ENCODE measurements at regions not wholly inside any gene's neighbourhood (a gene's known extent, or its start where the extent isn't known, plus 50 kb on each side); places are given as distances from the start of the nearest gene placed in this dataset.

- ATAC-seq (no peak), FAIRE-seq (no peak), DNase-seq (ENCODE audit: low spot score) (no peak)
- CTCF ChIA-PET (ENCODE audit: low intra/inter-chr PET ratio, low total read pairs), result no interaction called here
- H3K79me2 ChIP-seq (ENCODE audit: insufficient read depth, low read length), result no peaks in the 10 kb centered on the region
- H4K20me1 ChIP-seq (ENCODE audit: insufficient read depth, low read length), result no peaks in the 10 kb centered on the region
- H3K9me3 ChIP-seq (ENCODE audit: low read length), result no peaks in the 10 kb centered on the region
- BruUV-seq (replicated peaks), result no TSS peak
- in situ Hi-C loops (cut with HindIII; ENCODE audit: extremely low pct_ligation_motif_present, low pct_unique_long_range_greater_than_20kb) (no loop called here), intact Hi-C loops (cut with micrococcal nuclease; ENCODE audit: unreplicated experiment) (no loop called here)
- POLR2A ChIA-PET, result no interaction called here
- H3K27ac ChIP-seq (ENCODE audit: extremely low read length, insufficient read depth, low read length), result no peak overlapping the region
- TF ChIP-seq MYPOP (CRISPR knock-in tag; IDR thresholded peaks at IDR 0.05) (no peak), CREB1 (IDR thresholded peaks at IDR 0.05) (peak; percentile 53; the same call in 1 of the 2 replicates), CREB1 (CRISPR knock-in tag; IDR thresholded peaks at IDR 0.05) (no peak)
- no peak overlapping the region for H3K4me3 ChIP-seq (replicated peaks in 1 of 3; ENCODE audit: insufficient read depth in 1 of 3, low read depth in 2 of 3, low read length in 3 of 3)
- no peak overlapping the region for H3K9ac ChIP-seq (ENCODE audit: insufficient read depth, low read depth, low read length)
- peaks cover 0 to 5% of the 10 kb centered on the region in 2 experiments; a peak in 1 of 5 replicates for H3K27me3 ChIP-seq (ENCODE audit: control insufficient read depth in 1 of 2, insufficient read depth in 2 of 2, low read length in 2 of 2)
- H2AFZ ChIP-seq (ENCODE audit: low read length), result no peak overlapping the region
- WGBS (ENCODE audit: low lambda C conversion rate), result 7% methylated on average over 9 of the region's 9 CpGs
- H3K4me2 ChIP-seq (ENCODE audit: low read depth, low read length), result no peak overlapping the region
- no peaks in the 10 kb centered on the region for H3K4me1 ChIP-seq (ENCODE audit: insufficient read depth, low read length)
- no peaks in the 10 kb centered on the region for H3K36me3 ChIP-seq (replicated peaks in 1 of 2; ENCODE audit: control insufficient read depth in 1 of 2, insufficient read depth in 2 of 2, low read length in 2 of 2)
Measured at GRCh38 chr20:43853174-43853803, 61.4 kb upstream of the TOX2 start.

DNA sequence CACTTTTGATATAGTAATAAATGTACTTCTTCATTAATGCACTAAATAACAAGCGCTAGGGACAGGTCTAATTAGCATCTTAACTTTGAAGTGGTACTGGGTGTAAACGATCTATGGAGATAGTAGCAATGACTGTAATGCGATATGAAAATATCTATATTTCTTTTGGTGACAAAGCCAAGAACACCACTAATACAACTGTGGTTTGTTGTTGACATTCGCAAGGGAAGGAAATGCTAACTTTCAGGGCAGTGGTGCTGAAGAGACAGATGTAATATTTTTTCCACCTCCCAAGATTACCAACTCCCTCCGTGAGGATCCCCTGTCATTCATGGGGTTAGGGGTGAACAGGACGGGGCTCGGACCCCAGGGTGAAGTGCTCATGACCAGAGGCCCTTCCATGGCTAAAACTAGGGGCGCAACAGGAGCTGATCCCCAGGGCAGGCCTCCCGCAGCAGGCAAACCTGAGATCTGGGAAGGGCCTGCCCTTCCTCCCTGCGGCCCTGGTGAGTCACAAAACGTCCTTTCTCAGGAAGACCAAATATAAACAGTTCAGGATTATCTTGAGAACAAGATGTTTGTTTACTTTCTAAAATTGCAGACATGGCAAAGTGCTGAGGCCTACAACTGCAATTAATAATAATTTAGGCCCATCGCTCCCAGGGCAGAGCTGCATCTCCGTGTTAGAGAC lies 65.0 kb upstream of the TOX2 start:
- 36% methylated on average over 13 of the region's 13 CpGs for WGBS (ENCODE audit: low lambda C conversion rate)
- H3K9ac ChIP-seq (ENCODE audit: insufficient read depth, low read depth, low read length), result no peak overlapping the region
- DNase-seq (ENCODE audit: low spot score) (no peak), FAIRE-seq (no peak), ATAC-seq (no peak)
- H3K79me2 ChIP-seq (ENCODE audit: insufficient read depth, low read length), result no peaks in the 10 kb centered on the region
- in situ Hi-C loops (cut with HindIII; ENCODE audit: extremely low pct_ligation_motif_present, low pct_unique_long_range_greater_than_20kb) (no loop called here), intact Hi-C loops (cut with micrococcal nuclease; ENCODE audit: unreplicated experiment) (no loop called here)
- H3K27me3 ChIP-seq (ENCODE audit: control insufficient read depth in 1 of 2, insufficient read depth in 2 of 2, low read length in 2 of 2), result peaks cover 0 to 18% of the 10 kb centered on the region in 2 experiments; a peak in 3 of 5 replicates
- no peak overlapping the region for H3K4me3 ChIP-seq (replicated peaks in 1 of 3; ENCODE audit: insufficient read depth in 1 of 3, low read depth in 2 of 3, low read length in 3 of 3)
- H3K36me3 ChIP-seq (replicated peaks in 1 of 2; ENCODE audit: control insufficient read depth in 1 of 2, insufficient read depth in 2 of 2, low read length in 2 of 2), result no peaks in the 10 kb centered on the region
- no peak overlapping the region for H3K4me2 ChIP-seq (ENCODE audit: low read depth, low read length)
- no peaks in the 10 kb centered on the region for H4K20me1 ChIP-seq (ENCODE audit: insufficient read depth, low read length)
- POLR2A ChIA-PET, result no interaction called here
- H2AFZ ChIP-seq (ENCODE audit: low read length), result no peak overlapping the region
- H3K4me1 ChIP-seq (ENCODE audit: insufficient read depth, low read length), result no peaks in the 10 kb centered on the region
- BruUV-seq (replicated peaks), result no TSS peak
- no peak overlapping the region for H3K27ac ChIP-seq (ENCODE audit: extremely low read length, insufficient read depth, low read length)
- H3K9me3 ChIP-seq (ENCODE audit: low read length), result no peaks in the 10 kb centered on the region
- CTCF ChIA-PET (ENCODE audit: low intra/inter-chr PET ratio, low total read pairs), result no interaction called here
- no peak for TF ChIP-seq ZNF224 (CRISPR knock-in tag; IDR thresholded peaks at IDR 0.05)
- TF ChIP-seq ZNF430 (CRISPR knock-in tag; IDR thresholded peaks at IDR 0.05), result no peak
- TF ChIP-seq CEBPB (IDR thresholded peaks at IDR 0.05; ENCODE audit: borderline replicate concordance, low read depth, low read length), result no peak
- TF ChIP-seq ZNF552 (CRISPR knock-in tag; IDR thresholded peaks at IDR 0.05; ENCODE audit: borderline replicate concordance), result no peak
- no peak for TF ChIP-seq ZNF12 (CRISPR knock-in tag; IDR thresholded peaks at IDR 0.05)
- TF ChIP-seq EED (CRISPR knock-in tag; IDR thresholded peaks at IDR 0.05), result no peak
- no peak for TF ChIP-seq ZNF24 (IDR thresholded peaks at IDR 0.05)
- TF ChIP-seq, protein P1, sequence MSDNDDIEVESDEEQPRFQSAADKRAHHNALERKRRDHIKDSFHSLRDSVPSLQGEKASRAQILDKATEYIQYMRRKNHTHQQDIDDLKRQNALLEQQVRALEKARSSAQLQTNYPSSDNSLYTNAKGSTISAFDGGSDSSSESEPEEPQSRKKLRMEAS (IDR thresholded peaks at IDR 0.05), result no peak
- TF ChIP-seq HNRNPL (IDR thresholded peaks at IDR 0.05; ENCODE audit: low read depth, low read length), result no peak
- TF ChIP-seq ETS1 (CRISPR knock-in tag; IDR thresholded peaks at IDR 0.05), result no peak
- TF ChIP-seq FLYWCH1 (CRISPR knock-in tag; IDR thresholded peaks at IDR 0.05), result no peak
- TF ChIP-seq ZNF446 (CRISPR knock-in tag; IDR thresholded peaks at IDR 0.05), result no peak
- no peak for TF ChIP-seq RXRA (CRISPR knock-in tag; IDR thresholded peaks at IDR 0.05)

All from HepG2 (cell line).